ENCODE measurements at regions not wholly inside any gene's neighbourhood (a gene's known extent, or its start where the extent isn't known, plus 50 kb on each side); places are given as distances from the start of the nearest gene placed in this dataset.
"Not testable (repeated sequence)": the region's sequence is repeated elsewhere in the genome, so short reads cannot be mapped to it uniquely, and the experiment has no call there.

- TF ChIP-seq POLR2AphosphoS5 (IDR thresholded peaks at IDR 0.05) (no peak), EP300 (IDR thresholded peaks at IDR 0.05) (no peak), CTCF (IDR thresholded peaks at IDR 0.05) (no peak), POLR2A (IDR thresholded peaks at IDR 0.05) (no peak)
Observed at GRCh38 chr9:2396622-2397285, 224.8 kb upstream of the VLDLR start.

GRCh38 chr9:2397875-2398274 lies 223.7 kb upstream of the VLDLR start:
- not testable (repeated sequence) for H3K36me3 ChIP-seq; H3K4me3 ChIP-seq; H3K27me3 ChIP-seq; H3K4me1 ChIP-seq; DNase-seq (ENCODE audit: low spot score in 2 of 2); H3K27ac ChIP-seq; H3K9me3 ChIP-seq

More at GRCh38 chr9:2396622-2397285, 224.8 kb upstream of the VLDLR start:
- Histone ChIP-seq H3K4me3 (no peak overlapping the region), H3K36me3 (no peaks in the 10 kb centered on the region), H3K9me3 (no peaks in the 10 kb centered on the region), H3K27ac (no peak overlapping the region), H3K4me1 (no peaks in the 10 kb centered on the region), H3K27me3 (no peaks in the 10 kb centered on the region)
- DNase-seq (ENCODE audit: low spot score in 2 of 2): no peak
- 0% methylated on average over 1 of the region's 1 CpG for WGBS

GRCh38 chr9:2401746-2402145 lies 219.8 kb upstream of the VLDLR start:
- H3K27ac ChIP-seq; H3K4me1 ChIP-seq; H3K9me3 ChIP-seq; H3K27me3 ChIP-seq; DNase-seq (ENCODE audit: low spot score in 2 of 2); H3K4me3 ChIP-seq; H3K36me3 ChIP-seq: not testable (repeated sequence)
- WGBS: 79% methylated on average over 3 of the region's 3 CpGs

- WGBS: 0% methylated on average over 1 of the region's 1 CpG
Observed at GRCh38 chr9:2403701-2404100, 217.9 kb upstream of the VLDLR start.

GRCh38 chr9:2406252-2406651 lies 215.3 kb upstream of the VLDLR start:
- TF ChIP-seq CTCF (IDR thresholded peaks at IDR 0.05) (no peak), EP300 (IDR thresholded peaks at IDR 0.05) (no peak), POLR2A (IDR thresholded peaks at IDR 0.05) (no peak), POLR2AphosphoS5 (IDR thresholded peaks at IDR 0.05) (no peak)
- H3K27ac ChIP-seq: no peak overlapping the region
- H3K4me3 ChIP-seq: no peak overlapping the region
- H3K9me3 ChIP-seq: no peaks in the 10 kb centered on the region
- H3K36me3 ChIP-seq: no peaks in the 10 kb centered on the region
- 90% methylated on average over 5 of the region's 12 CpGs for WGBS
- no peaks in the 10 kb centered on the region for H3K27me3 ChIP-seq
- no peaks in the 10 kb centered on the region for H3K4me1 ChIP-seq
- no peak for DNase-seq (ENCODE audit: low spot score in 2 of 2)

More at GRCh38 chr9:2403701-2404100, 217.9 kb upstream of the VLDLR start:
- Histone ChIP-seq H3K4me3 (no peak overlapping the region), H3K4me1 (no peaks in the 10 kb centered on the region), H3K27me3 (no peaks in the 10 kb centered on the region), H3K36me3 (no peaks in the 10 kb centered on the region), H3K27ac (no peak overlapping the region), H3K9me3 (no peaks in the 10 kb centered on the region)
- TF ChIP-seq POLR2AphosphoS5 (IDR thresholded peaks at IDR 0.05): no peak
- TF ChIP-seq EP300 (IDR thresholded peaks at IDR 0.05): no peak
- TF ChIP-seq POLR2A (IDR thresholded peaks at IDR 0.05): no peak
- no peak for TF ChIP-seq CTCF (IDR thresholded peaks at IDR 0.05)
- DNase-seq (ENCODE audit: low spot score in 2 of 2): no peak

- no peak for DNase-seq (ENCODE audit: low spot score in 2 of 2)
- Histone ChIP-seq H3K27me3 (no peaks in the 10 kb centered on the region), H3K4me1 (no peaks in the 10 kb centered on the region), H3K36me3 (no peaks in the 10 kb centered on the region), H3K9me3 (no peaks in the 10 kb centered on the region), H3K27ac (no peak overlapping the region), H3K4me3 (no peak overlapping the region)
- WGBS: 88% methylated on average over 4 of the region's 7 CpGs
- TF ChIP-seq EP300 (IDR thresholded peaks at IDR 0.05): no peak
- no peak for TF ChIP-seq POLR2A (IDR thresholded peaks at IDR 0.05)
- TF ChIP-seq CTCF (IDR thresholded peaks at IDR 0.05): no peak
- no peak for TF ChIP-seq POLR2AphosphoS5 (IDR thresholded peaks at IDR 0.05)
Observed at GRCh38 chr9:2407450-2407849, 214.1 kb upstream of the VLDLR start.
